ENCODE measurements at regions not wholly inside any gene's neighbourhood (a gene's known extent, or its start where the extent isn't known, plus 50 kb on each side); places are given as distances from the start of the nearest gene placed in this dataset.

DNA sequence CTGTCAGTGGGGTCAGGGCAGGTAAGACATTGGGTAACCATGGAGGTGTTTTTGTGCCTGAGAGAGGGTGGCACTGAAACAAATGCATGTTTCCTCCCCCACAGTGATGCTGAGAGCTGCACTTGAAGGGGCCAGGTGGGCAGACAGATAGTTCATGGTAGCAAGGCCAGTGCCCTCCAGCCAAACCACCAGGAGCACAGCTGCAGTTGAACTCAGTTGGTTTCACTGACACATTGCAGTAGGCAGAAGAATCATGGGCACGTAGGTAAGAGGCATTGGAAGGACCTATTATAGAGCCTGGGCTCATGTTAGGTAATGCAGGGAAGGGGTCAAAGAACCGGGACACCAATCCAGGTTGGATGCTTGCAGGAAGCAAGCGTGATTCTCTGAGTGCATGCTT, 93.2 kb upstream of the ARL4C start:
- TF ChIP-seq, protein P1, sequence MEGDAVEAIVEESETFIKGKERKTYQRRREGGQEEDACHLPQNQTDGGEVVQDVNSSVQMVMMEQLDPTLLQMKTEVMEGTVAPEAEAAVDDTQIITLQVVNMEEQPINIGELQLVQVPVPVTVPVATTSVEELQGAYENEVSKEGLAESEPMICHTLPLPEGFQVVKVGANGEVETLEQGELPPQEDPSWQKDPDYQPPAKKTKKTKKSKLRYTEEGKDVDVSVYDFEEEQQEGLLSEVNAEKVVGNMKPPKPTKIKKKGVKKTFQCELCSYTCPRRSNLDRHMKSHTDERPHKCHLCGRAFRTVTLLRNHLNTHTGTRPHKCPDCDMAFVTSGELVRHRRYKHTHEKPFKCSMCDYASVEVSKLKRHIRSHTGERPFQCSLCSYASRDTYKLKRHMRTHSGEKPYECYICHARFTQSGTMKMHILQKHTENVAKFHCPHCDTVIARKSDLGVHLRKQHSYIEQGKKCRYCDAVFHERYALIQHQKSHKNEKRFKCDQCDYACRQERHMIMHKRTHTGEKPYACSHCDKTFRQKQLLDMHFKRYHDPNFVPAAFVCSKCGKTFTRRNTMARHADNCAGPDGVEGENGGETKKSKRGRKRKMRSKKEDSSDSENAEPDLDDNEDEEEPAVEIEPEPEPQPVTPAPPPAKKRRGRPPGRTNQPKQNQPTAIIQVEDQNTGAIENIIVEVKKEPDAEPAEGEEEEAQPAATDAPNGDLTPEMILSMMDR (IDR thresholded peaks at IDR 0.05): no peak
- no peak for TF ChIP-seq POLR2A (IDR thresholded peaks at IDR 0.05)

All from heart left ventricle (tissue), 13 donors.